ENCODE measurements at regions not wholly inside any gene's neighbourhood (a gene's known extent, or its start where the extent isn't known, plus 50 kb on each side); places are given as distances from the start of the nearest gene placed in this dataset.
"Not testable (repeated sequence)": the region's sequence is repeated elsewhere in the genome, so short reads cannot be mapped to it uniquely, and the experiment has no call there.

- DNase-seq (ENCODE audit: low spot score) = no peak
These were observed 218.3 kb upstream of the STXBP5 start for GRCh38 chr6:146985966-146986365.

- DNase-seq (ENCODE audit: low spot score) = not testable (repeated sequence)
These were observed 216.3 kb upstream of the STXBP5 start for GRCh38 chr6:146987938-146988337.

DNA sequence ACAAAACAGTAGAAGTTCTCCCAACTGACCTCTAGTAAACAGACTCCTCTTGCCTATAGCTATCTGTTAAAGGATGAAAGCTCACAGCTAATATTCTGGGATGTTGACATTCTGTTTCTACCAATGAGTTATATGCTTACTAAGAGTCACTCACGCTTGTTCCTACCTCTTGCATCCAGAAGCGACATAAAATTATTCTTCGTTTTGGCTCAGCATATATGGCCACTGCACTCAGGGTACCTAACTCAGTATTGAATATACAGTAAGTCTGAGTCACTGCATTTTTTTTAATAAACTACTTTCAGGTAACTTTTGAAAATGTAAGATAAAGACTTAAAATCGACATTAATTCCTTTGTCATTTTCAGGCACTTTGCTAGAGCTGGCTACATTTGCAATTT lies 214.4 kb upstream of the STXBP5 start:
- DNase-seq (ENCODE audit: low spot score) = no peak

DNA sequence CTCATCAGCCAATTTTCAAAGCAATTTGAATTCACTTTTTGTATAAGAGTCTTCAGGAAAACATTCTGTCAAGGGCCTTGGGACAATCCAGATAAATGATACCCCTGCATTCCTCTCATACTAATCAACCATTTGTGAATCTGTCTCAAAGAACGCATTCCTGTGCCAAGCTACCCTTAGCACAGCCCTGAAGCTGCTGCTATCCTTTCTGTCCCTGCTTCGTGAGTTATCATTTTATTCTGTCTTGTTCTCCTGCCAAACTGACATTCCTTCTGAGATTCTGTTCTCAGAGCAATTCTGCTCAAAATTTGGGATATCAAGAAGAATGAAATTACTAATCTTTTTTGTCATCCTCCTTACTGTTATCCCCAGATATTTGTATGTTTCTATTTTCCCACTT lies 213.9 kb upstream of the STXBP5 start:
- DNase-seq (ENCODE audit: low spot score) = no peak

DNA sequence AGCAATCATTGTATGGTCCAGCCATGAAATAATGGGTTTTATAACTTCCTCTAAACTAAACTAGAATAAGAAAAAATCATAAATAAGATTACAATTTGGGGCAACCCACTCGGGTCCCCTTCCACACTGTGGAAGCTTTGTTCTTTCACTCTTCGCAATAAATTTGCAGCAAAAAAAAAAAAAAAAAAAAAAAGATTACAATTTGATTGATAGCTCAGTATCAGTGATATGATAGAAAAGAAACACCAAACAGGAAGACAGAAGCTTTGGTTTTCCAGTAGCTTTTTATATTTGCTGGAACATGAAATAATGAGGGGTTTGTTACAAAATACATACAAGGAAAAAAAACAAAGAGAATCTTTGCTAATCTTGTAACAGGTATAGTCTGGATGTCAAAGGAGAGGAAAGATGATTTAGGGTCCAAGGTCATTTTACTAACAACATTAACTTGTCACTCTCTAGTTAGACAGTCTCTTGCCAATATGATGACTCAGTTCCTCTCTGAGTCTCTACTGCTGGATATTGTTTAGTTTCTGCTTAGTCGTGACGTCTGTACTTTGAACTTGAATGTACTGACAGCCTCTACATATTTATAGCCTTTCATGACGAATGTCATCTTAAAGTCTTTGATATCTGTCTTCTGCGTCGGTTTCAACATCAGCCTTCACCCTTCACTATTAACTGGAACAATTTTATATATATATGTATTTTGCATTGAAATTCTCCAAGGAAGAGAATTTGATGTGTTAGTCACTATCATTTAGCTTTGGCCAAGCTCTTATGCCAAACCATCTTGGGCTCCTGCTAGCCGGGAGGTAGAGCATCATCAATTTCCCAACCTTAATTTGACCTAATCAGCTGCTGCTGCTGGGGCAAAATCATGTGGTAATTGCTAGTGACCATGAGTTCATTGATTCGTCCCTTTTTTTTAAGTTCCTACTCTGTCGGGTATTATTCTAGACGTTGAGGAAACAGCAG lies 213.1 kb upstream of the STXBP5 start:
- peak; percentile 61 for DNase-seq (ENCODE audit: low spot score)

DNA sequence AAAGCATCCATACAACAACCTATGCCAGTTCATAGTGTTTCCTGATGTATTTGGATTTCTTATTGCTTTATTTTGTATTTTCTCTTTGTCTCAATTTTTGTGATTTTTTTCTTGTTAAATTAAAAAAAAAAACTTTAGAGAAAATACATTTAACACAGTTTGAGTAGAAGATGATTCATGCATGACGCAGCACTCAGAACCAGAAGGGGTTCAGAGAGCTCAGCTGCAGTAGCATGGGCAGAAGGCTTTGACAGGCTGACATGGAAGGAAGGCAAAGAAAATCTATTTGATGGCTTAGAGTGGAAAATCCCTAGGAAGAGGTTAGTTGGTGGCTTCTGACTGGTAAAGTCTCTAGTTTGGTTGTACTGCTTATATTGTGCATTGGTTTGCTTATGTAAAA lies 207.2 kb upstream of the STXBP5 start:
- DNase-seq (ENCODE audit: low spot score) = no peak

GRCh38 chr6:146999766-147000165 lies 204.5 kb upstream of the STXBP5 start:
- no peak for DNase-seq (ENCODE audit: low spot score)

- no peak for DNase-seq (ENCODE audit: low spot score)
These were observed 203.4 kb upstream of the STXBP5 start for GRCh38 chr6:147000545-147001488.

DNA sequence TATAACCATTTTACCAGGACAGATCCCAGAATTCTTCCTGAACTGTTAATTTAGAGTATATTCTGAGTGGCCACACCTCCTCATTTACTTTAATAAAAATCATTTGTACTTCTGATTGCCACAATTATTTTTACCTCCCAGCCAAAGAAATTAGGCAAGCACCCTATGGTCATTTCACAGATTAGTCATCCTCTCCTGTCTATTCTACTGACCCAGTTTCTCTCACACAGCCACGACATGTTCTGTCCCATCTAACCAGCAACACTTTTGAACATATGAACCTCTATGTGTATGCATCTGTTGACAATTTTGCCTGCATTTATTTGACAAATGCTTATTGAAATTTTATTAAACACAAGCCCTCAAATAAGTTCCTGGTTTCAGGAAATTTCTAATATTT lies 202.6 kb upstream of the STXBP5 start:
- no peak for DNase-seq (ENCODE audit: low spot score)

- no peak for DNase-seq (ENCODE audit: low spot score)
These were observed 201.0 kb upstream of the STXBP5 start for GRCh38 chr6:147003186-147003585.

GRCh38 chr6:147005499-147005898 lies 198.7 kb upstream of the STXBP5 start:
- no peak for DNase-seq (ENCODE audit: low spot score)

DNA sequence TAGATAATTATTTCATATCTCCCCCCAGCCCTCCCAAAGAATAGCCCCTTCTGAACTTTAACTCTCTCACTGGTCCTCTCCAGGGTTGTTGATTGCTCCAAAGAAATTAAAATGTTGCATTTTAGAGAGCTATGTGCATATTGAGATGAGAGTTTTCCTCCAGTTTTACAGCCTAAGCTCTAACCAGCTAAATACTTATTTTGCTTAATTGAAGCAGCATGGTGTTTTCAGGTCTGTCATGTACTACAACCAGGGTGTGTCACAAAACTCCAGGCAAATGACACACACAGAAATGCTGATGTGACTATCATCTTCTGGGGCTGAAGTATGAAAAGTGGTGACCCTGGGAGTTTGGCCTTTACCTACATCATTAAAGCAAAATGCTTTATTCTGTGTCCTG lies 196.8 kb upstream of the STXBP5 start:
- DNase-seq (ENCODE audit: low spot score) = no peak

- DNase-seq (ENCODE audit: low spot score) = no peak
These were observed 194.9 kb upstream of the STXBP5 start for GRCh38 chr6:147009358-147009757.

DNA sequence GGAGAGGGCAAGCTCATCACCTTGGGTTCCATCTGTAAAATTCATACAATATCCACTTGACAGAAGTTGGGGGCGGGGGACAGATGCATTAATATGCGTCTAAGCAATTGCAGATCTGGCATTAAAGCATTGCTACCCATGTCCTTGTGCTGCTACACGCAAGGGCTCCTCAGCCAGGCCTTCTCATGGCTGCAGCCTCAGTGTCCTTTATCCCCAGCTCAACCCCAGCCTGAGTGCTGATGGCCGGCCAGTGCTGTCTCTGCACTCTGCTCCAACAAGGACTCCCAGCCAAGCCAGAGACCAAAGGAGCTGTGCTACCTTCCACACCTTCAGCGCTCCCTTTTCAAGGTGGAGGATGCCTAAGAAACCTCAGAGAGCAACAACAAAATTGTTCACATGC lies 188.5 kb upstream of the STXBP5 start:
- no peak for DNase-seq (ENCODE audit: low spot score)

DNA sequence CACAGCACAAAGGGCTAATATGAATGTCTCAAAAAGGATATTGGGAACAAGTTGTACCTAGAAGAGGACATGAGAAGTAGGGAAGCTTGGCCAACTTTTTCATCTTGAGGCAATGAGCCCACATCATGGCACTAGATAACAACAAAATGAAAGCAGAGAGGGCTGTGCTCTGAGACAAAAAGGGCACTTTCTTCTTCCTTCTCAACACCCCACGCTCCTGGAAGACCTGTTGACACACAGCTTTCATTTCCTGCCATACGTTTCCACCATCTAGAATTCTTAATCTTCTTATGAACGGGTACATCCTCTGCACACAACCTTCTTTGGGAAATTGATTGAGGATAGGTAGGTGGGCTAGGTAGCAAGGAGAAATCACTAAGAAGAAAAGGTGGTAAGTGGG lies 187.8 kb upstream of the STXBP5 start:
- no peak for DNase-seq (ENCODE audit: low spot score)

DNA sequence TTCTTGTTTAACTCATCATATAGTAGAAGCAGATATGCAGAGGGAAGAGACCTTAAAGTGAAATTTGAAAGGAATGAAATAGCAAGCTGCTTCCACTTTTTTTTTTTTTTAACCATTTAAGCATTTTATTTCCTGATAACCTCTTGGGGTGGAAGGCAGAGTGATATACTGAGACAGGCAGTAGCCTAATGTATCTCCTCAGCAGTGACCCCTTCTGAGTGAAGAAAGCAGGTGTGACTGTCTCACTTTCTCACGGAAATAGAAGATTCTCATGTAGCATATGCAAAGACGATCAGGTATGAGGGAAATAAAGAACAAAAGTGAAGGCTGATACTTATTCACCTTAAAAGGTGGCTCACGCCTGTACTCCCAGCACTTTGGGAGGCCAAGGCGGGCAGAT lies 187.1 kb upstream of the STXBP5 start:
- no peak for DNase-seq (ENCODE audit: low spot score)

DNA sequence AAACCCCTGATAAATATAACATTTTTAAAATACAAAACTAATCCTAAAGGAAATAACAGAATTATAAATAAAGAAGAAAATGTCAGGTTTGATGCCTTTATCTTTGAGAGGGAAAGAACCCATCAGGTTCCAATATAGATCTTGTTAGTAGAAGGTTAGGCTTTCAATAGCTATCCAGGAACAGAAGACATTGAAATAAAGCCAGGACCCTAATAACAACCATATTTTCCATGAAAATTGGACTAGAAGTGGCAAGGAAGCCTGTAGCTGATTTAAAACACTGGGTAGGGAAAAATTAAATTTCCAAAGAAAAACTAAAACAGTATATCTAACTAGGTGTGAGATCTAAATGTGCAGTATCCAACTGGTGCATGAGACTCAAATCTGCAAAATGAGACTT lies 185.2 kb upstream of the STXBP5 start:
- DNase-seq (ENCODE audit: low spot score) = no peak

DNA sequence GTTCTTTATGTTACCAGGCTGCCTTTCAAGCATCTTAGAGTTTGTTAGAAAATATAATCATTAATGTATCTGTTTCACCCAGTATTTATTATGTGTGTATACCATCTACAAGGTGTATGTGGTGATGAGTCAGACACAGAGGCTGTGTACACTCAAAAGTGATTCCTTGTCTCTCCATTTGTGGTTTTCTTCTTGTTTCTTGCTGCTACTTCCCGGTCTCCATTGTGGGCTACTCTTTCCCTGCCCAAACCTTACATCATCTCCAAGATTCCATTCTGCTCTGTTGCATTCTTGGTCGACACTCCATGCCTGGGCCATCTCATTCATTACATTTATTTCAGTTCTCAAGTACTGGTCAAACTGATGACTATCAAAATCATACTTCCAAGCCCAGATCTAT lies 182.2 kb upstream of the STXBP5 start:
- no peak for DNase-seq (ENCODE audit: low spot score)

GRCh38 chr6:147023148-147023547 lies 181.1 kb upstream of the STXBP5 start:
- DNase-seq (ENCODE audit: low spot score) = no peak

GRCh38 chr6:147023581-147023980 lies 180.6 kb upstream of the STXBP5 start:
- no peak for DNase-seq (ENCODE audit: low spot score)

GRCh38 chr6:147029923-147030322 lies 174.3 kb upstream of the STXBP5 start:
- DNase-seq (ENCODE audit: low spot score) = no peak

DNA sequence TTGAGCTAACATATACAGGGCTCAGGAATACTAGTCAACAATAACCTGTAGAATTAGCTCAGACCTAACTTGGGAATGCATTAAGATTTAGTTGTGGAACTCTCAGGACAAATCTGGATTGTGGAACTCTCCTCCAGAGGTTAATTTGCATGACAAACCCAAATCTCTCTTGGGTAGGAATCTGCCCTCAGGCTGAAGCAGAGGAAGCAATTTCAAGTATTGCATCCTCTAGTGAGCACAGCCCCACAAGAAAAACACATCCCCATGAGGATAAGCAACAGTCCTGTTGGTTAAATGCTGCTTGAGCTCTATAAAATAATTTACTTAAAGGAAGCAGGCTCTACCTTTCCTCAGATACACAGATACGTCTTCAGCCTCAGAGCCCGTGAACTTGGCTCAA lies 170.9 kb upstream of the STXBP5 start:
- no peak for DNase-seq (ENCODE audit: low spot score)

GRCh38 chr6:147035886-147036285 lies 168.3 kb upstream of the STXBP5 start:
- no peak for DNase-seq (ENCODE audit: low spot score)
